ENCODE measurements at regions not wholly inside any gene's neighbourhood (a gene's known extent, or its start where the extent isn't known, plus 50 kb on each side); places are given as distances from the start of the nearest gene placed in this dataset.

GRCh38 chr12:73221836-73222235, 949.7 kb downstream of the TRHDE start:
- no peak for TF ChIP-seq EZH2 (optimal IDR thresholded peaks at IDR 0.05; ENCODE audit: low read depth, low read length)
- TF ChIP-seq, protein P1, sequence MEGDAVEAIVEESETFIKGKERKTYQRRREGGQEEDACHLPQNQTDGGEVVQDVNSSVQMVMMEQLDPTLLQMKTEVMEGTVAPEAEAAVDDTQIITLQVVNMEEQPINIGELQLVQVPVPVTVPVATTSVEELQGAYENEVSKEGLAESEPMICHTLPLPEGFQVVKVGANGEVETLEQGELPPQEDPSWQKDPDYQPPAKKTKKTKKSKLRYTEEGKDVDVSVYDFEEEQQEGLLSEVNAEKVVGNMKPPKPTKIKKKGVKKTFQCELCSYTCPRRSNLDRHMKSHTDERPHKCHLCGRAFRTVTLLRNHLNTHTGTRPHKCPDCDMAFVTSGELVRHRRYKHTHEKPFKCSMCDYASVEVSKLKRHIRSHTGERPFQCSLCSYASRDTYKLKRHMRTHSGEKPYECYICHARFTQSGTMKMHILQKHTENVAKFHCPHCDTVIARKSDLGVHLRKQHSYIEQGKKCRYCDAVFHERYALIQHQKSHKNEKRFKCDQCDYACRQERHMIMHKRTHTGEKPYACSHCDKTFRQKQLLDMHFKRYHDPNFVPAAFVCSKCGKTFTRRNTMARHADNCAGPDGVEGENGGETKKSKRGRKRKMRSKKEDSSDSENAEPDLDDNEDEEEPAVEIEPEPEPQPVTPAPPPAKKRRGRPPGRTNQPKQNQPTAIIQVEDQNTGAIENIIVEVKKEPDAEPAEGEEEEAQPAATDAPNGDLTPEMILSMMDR (IDR thresholded peaks at IDR 0.05; ENCODE audit: low read length): no peak
- no peak for TF ChIP-seq EZH2phosphoT487 (IDR thresholded peaks at IDR 0.05; ENCODE audit: low read length)

Data from MM.1S (cell line).